K562 (cell line): ENCODE measurements at regions not wholly inside any gene's neighbourhood (a gene's known extent, or its start where the extent isn't known, plus 50 kb on each side); places are given as distances from the start of the nearest gene placed in this dataset.

ENCODE experiments used
- ATAC-seq: fragments of 200-7000 bp; cut with Tn5 transposase; 3 replicates; pipeline ENCODE4 v1.9.1; 2020; ENCODE audit warnings: moderate library complexity
- BruUV-seq: library from RNA; stranded (reverse); fragments of 400-500 nt; replicated peaks from 2 replicates; lab custom pipeline; 2021; lab: Mats Ljungman, UMichigan
- CTCF ChIA-PET: fragments of 300-600 bp; formaldehyde crosslinking; extraction: SDS; loops from one replicate; lab custom pipeline; 2021; ENCODE audit warnings: low intra/inter-chr PET ratio; lab: Yijun Ruan, JAX
- POLR2A ChIA-PET: fragments of 300-600, 350-650 bp; sonication (Branson Sonifier 250); formaldehyde crosslinking; extraction: SDS; loops from one replicate; lab custom pipeline; 2021; ENCODE audit warnings: antibody characterized with exemption, inconsistent platforms; lab: Yijun Ruan, JAX
- DNase-seq, 4 experiments: peaks; one replicate each; pipeline versions ENCODE4 v3.0.0 to v3.0.0-alpha.2; 2011 to 2018; ENCODE audit warnings: low spot score in 3 of 4, mixed read lengths in 3 of 4; ENCODE audit errors: extremely low read depth in 1 of 4
- FAIRE-seq: peaks from 2 replicates; lab custom pipeline; 2011; peaks lifted over from hg19 to GRCh38; lab: Jason Lieb, UNC
- H2AFZ ChIP-seq: 2 replicates; pipeline ENCODE4 v1.6.0; 2011; ENCODE audit warnings: low read depth, low read length, control low read depth, inconsistent platforms
- H3K27ac ChIP-seq: fragments of 200-600 bp; 3 replicates; pipeline ENCODE4 v1.8.0; 2011; ENCODE audit warnings: low read depth, mild to moderate bottlenecking, control low read depth, inconsistent platforms, low read length, moderate library complexity, mixed read lengths; ENCODE audit errors: extremely low read depth
- H3K27me3 ChIP-seq, 2 experiments: fragments of 300-600 bp in 1 of 2; 2 replicates in 1 of 2; 3 replicates in 1 of 2; pipeline versions ENCODE4 v1.6.0 to v1.8.0; 2011; ENCODE audit warnings: inconsistent platforms in 2 of 2, low read length in 2 of 2, mild to moderate bottlenecking in 1 of 2, mixed read lengths in 1 of 2, moderate library complexity in 1 of 2; ENCODE audit not compliant: control insufficient read depth in 2 of 2, insufficient read depth in 2 of 2
- H3K36me3 ChIP-seq: fragments of 300-600 bp; 3 replicates; pipeline ENCODE4 v1.8.0; 2011; ENCODE audit warnings: mild to moderate bottlenecking, low read length, inconsistent platforms; ENCODE audit not compliant: control insufficient read depth, insufficient read depth
- H3K4me1 ChIP-seq, 2 experiments: fragments of 200-600 bp in 1 of 2; replicated peaks in 1 of 2; 2 replicates in 1 of 2; 3 replicates in 1 of 2; pipeline versions ENCODE4 v1.5.1 to v1.8.0; 2011; ENCODE audit warnings: inconsistent platforms in 2 of 2, low read length in 2 of 2, mild to moderate bottlenecking in 1 of 2, mixed read lengths in 1 of 2, moderate library complexity in 1 of 2; ENCODE audit not compliant: control insufficient read depth in 2 of 2, insufficient read depth in 2 of 2
- H3K4me2 ChIP-seq: 2 replicates; pipeline ENCODE4 v1.6.1; 2011; ENCODE audit warnings: low read length, control low read depth, inconsistent platforms, mixed read lengths; ENCODE audit not compliant: insufficient read depth
- H3K4me3 ChIP-seq: fragments of 200-600 bp; sonication (generic), shearing (Covaris generic); 2 replicates; pipeline ENCODE4 v1.5.1; 2016; ENCODE audit warnings: control low read depth, inconsistent platforms
- H3K79me2 ChIP-seq: fragments of 200-600 bp; 3 replicates; pipeline ENCODE4 v1.8.0; 2011; ENCODE audit warnings: low read length, inconsistent platforms; ENCODE audit not compliant: control insufficient read depth, insufficient read depth
- H3K9ac ChIP-seq, 2 experiments: 2 replicates each; pipeline versions ENCODE4 v1.6.0 to v1.6.1; 2011; ENCODE audit warnings: low read depth in 2 of 2, low read length in 2 of 2, control low read depth in 1 of 2, inconsistent platforms in 1 of 2, mild to moderate bottlenecking in 1 of 2, mixed read lengths in 1 of 2; ENCODE audit not compliant: insufficient read depth in 1 of 2
- H3K9me1 ChIP-seq: one replicate; pipeline ENCODE4 v1.6.0; 2011; ENCODE audit warnings: inconsistent platforms, mild to moderate bottlenecking, low read length, moderate library complexity; ENCODE audit not compliant: control insufficient read depth, insufficient read depth
- H3K9me3 ChIP-seq: replicated peaks from 2 replicates; pipeline ENCODE4 v1.5.1; 2011; ENCODE audit warnings: low read depth, low read length, inconsistent platforms; ENCODE audit not compliant: control insufficient read depth, insufficient read depth
- H4K20me1 ChIP-seq: replicated peaks from 2 replicates; pipeline ENCODE4 v1.6.1; 2011; ENCODE audit warnings: low read length, inconsistent platforms, mixed read lengths; ENCODE audit not compliant: control insufficient read depth, insufficient read depth
- ETV5 ChIP-seq: sonication (generic); formaldehyde crosslinking; IDR thresholded peaks from 2 replicates; pipeline ENCODE4 v1.4.0; 2020; ENCODE audit warnings: low read depth, mild to moderate bottlenecking, missing genetic modification reagents
- HMGXB4 ChIP-seq: sonication (generic); formaldehyde crosslinking; IDR thresholded peaks from 2 replicates; pipeline ENCODE4 v1.8.1; 2023; ENCODE audit warnings: mild to moderate bottlenecking, missing genetic modification reagents
- KDM2B ChIP-seq: fragments of 250-450 bp; sonication (Bioruptor Pico); IDR thresholded peaks from 2 replicates; pipeline ENCODE4 v1.8.0; 2021; ENCODE audit warnings: mild to moderate bottlenecking, moderate library complexity
- MCM2 ChIP-seq: fragments of 450-650 bp; IDR thresholded peaks from 2 replicates; pipeline ENCODE4 v1.6.1; 2017; ENCODE audit warnings: low read depth, mild to moderate bottlenecking
- NFYB ChIP-seq: IDR thresholded peaks from 2 replicates; pipeline ENCODE4 v1.6.1; 2011; ENCODE audit warnings: mild to moderate bottlenecking, moderate library complexity; ENCODE audit not compliant: insufficient read length; ENCODE audit errors: extremely low read depth
- NR2C2 ChIP-seq, 2 experiments: fragments of 200-800 bp in 1 of 2; sonication (Bioruptor generic) in 1 of 2; sonication (generic) in 1 of 2; formaldehyde crosslinking in 1 of 2; IDR thresholded peaks; 2 replicates each; pipeline versions ENCODE4 v1.6.1 to v1.8.0; 2016 to 2022; ENCODE audit warnings: mild to moderate bottlenecking in 1 of 2, missing compliant biosample characterization in 1 of 2, missing genetic modification characterization in 1 of 2, missing genetic modification reagents in 1 of 2
- POLR2AphosphoS2 ChIP-seq: IDR thresholded peaks from 2 replicates; pipeline ENCODE4 v1.6.1; 2012; ENCODE audit warnings: low read length, improper control_type of control experiment
- RERE ChIP-seq: sonication (generic); formaldehyde crosslinking; IDR thresholded peaks from 2 replicates; pipeline ENCODE4 v1.8.0; 2023; ENCODE audit warnings: missing genetic modification reagents, mild to moderate bottlenecking, borderline replicate concordance
- SNIP1 ChIP-seq: fragments of 450-650 bp; IDR thresholded peaks from 2 replicates; pipeline ENCODE4 v1.7.1; 2017; ENCODE audit warnings: low read depth, mild to moderate bottlenecking
- TFAP4 ChIP-seq: sonication (generic); formaldehyde crosslinking; IDR thresholded peaks from 2 replicates; pipeline ENCODE4 v1.8.0; 2022; ENCODE audit warnings: missing genetic modification reagents, mild to moderate bottlenecking, moderate library complexity, borderline replicate concordance
- ZKSCAN8 ChIP-seq: fragments of 200-800 bp; sonication (Bioruptor generic); IDR thresholded peaks from 2 replicates; pipeline ENCODE4 v1.6.1; 2016; ENCODE audit warnings: missing genetic modification characterization, missing compliant biosample characterization
- ZNF740 ChIP-seq, 3 experiments: fragments of 200-800 bp in 1 of 3; sonication (Bioruptor generic) in 1 of 3; sonication (generic) in 1 of 3; formaldehyde crosslinking in 1 of 3; IDR thresholded peaks; 2 replicates each; pipeline versions ENCODE4 v1.6.1 to v1.8.0; 2016 to 2022; ENCODE audit warnings: mild to moderate bottlenecking in 2 of 3, missing compliant biosample characterization in 2 of 3, missing genetic modification characterization in 2 of 3, missing genetic modification reagents in 1 of 3
- WGBS: fragments of 100-300 bp; shearing (Covaris generic); methylation state at CpG from one replicate; pipeline ENCODE4 v1.1.6; 2016; ENCODE audit warnings: low coverage, mixed read lengths; ENCODE audit not compliant: insufficient coverage; ENCODE audit errors: missing lambda C conversion rate; 5-methylcytosine and 5-hydroxymethylcytosine counted together
- in situ Hi-C: fragments of 300-500 bp; cut with MboI; formaldehyde crosslinking; loops from 4 replicates; pipeline ENCODE4 v1.15.0; 2018; ENCODE audit warnings: inconsistent platforms, mixed read lengths
- intact Hi-C: fragments of 100-400 bp; cut with micrococcal nuclease; formaldehyde crosslinking; loops from 2 replicates; pipeline ENCODE4 v1.14.2; 2022

GRCh38 chr22:22123960-22124278 is 120.7 kb upstream of the VPREB1 start:
- Histone ChIP-seq H3K79me2 (no peaks in the 10 kb centered on the region), H3K9me3 (no peaks in the 10 kb centered on the region), H3K9ac (no peak overlapping the region), H3K4me1 (peaks cover 0 to 17% of the 10 kb centered on the region in 2 experiments; a peak in 1 of 5 replicates), H3K27me3 (peaks cover 32 to 34% of the 10 kb centered on the region in 2 experiments), H2AFZ (no peak overlapping the region), H3K4me2 (no peak overlapping the region), H3K4me3 (no peak overlapping the region), H3K36me3 (no peaks in the 10 kb centered on the region), H4K20me1 (no peaks in the 10 kb centered on the region), H3K27ac (no peak overlapping the region), H3K9me1 (no peaks in the 10 kb centered on the region)
- ChIA-PET POLR2A (interaction anchor here (0.6 to 5.7 kb wide), 5 partner anchors 12 to 1432 kb away, joined by 3 to 64 read pairs (median 4); no protein-coding TSS in a partner anchor), CTCF (no interaction called here)
- peak; percentile 16 for ATAC-seq
- intact Hi-C loops = no loop called here
- FAIRE-seq = no peak
- peak in 1 of 4 experiments; percentile 35 for DNase-seq
- 47% methylated on average over 15 of the region's 15 CpGs for WGBS
- in situ Hi-C loops = no loop called here
- no TSS peak for BruUV-seq
- no peak for TF ChIP-seq SNIP1
- no peak for TF ChIP-seq NFYB
- 0 out of 2 replicates have a peak, but pooled peaks have one; percentile 29 for TF ChIP-seq ETV5 (CRISPR knock-in tag)
- TF ChIP-seq RERE (CRISPR knock-in tag) = 0 out of 2 replicates have a peak, but pooled peaks have one; percentile 64
- TF ChIP-seq TFAP4 (CRISPR knock-in tag) = 0 out of 2 replicates have a peak, but pooled peaks have one; percentile 33
- 0 out of 2 replicates have a peak, but pooled peaks have one; percentile 13 for TF ChIP-seq NR2C2 (CRISPR knock-in tag; IDR thresholded peaks at IDR 0.05)
- no peak for TF ChIP-seq NR2C2 (tag; IDR thresholded peaks at IDR 0.05)
- peak; percentile 38; the same call in 1 of the 2 replicates for TF ChIP-seq HMGXB4 (CRISPR knock-in tag)
- TF ChIP-seq KDM2B (CRISPR knock-in tag) = 0 out of 2 replicates have a peak, but pooled peaks have one; percentile 57
- TF ChIP-seq ZKSCAN8 (CRISPR knock-in tag) = no peak
- TF ChIP-seq MCM2 = no peak
- no peak for TF ChIP-seq ZNF740 (CRISPR knock-in tag; IDR thresholded peaks at IDR 0.05)
- no peak for TF ChIP-seq ZNF740 (tag; IDR thresholded peaks at IDR 0.05)
- TF ChIP-seq POLR2AphosphoS2 = no peak
